Tibial artery (tissue), 4 donors: ENCODE measurements at regions not wholly inside any gene's neighbourhood (a gene's known extent, or its start where the extent isn't known, plus 50 kb on each side); places are given as distances from the start of the nearest gene placed in this dataset.

Experiments used
- DNase-seq, 2 donors: peaks; one replicate each; pipeline ENCODE4 v3.0.0-alpha.2; 2019
- H3K27ac ChIP-seq, 2 donors: fragments of 200-600 bp; sonication (generic) in 1 of 2; 1 replicate in 1 of 2; 2 replicates in 1 of 2; pipeline ENCODE4 v1.5.1; 2018 to 2019; ENCODE audit warnings: mild to moderate bottlenecking in 1 of 2
- H3K27me3 ChIP-seq, 2 donors: fragments of 200-600 bp; sonication (generic) in 1 of 2; one replicate each; pipeline versions ENCODE4 v1.5.1 to v1.6.0; 2016 to 2019
- H3K36me3 ChIP-seq, 3 donors: fragments of 200-600 bp; sonication (generic) in 2 of 3; one replicate each; pipeline ENCODE4 v1.5.1; 2016 to 2019; ENCODE audit warnings: mild to moderate bottlenecking in 2 of 3
- H3K4me1 ChIP-seq, 4 donors: fragments of 200-600 bp; sonication (generic) in 2 of 4; 1 replicate in 3 of 4; 2 replicates in 1 of 4; pipeline ENCODE4 v1.5.1; 2016 to 2019
- H3K4me3 ChIP-seq, 2 donors: fragments of 200-600 bp; sonication (generic) in 1 of 2; 1 replicate in 1 of 2; 2 replicates in 1 of 2; pipeline ENCODE4 v1.5.1; 2018 to 2019; ENCODE audit warnings: mild to moderate bottlenecking in 2 of 2
- H3K9me3 ChIP-seq, 3 donors: fragments of 200-600 bp; sonication (generic) in 1 of 3; one replicate each; pipeline ENCODE4 v1.5.1; 2016 to 2019
- CTCF ChIP-seq, 2 experiments: fragments of 200-600 bp in 1 of 2; fragments of 450-650 bp in 1 of 2; IDR thresholded peaks; one replicate each; pipeline ENCODE4 v1.5.1; 2017 to 2019; ENCODE audit warnings: antibody characterized with exemption in 2 of 2, mild to moderate bottlenecking in 1 of 2, moderate library complexity in 1 of 2
- intact Hi-C: fragments of 100-400 bp; cut with DNase I; formaldehyde crosslinking; loops from one replicate; pipeline ENCODE4 v1.15.0; 2023; ENCODE audit warnings: low total_unique reads

GRCh38 chr9:91056486-91056885 lies 254.9 kb downstream of the SYK start:
- TF ChIP-seq CTCF (IDR thresholded peaks at IDR 0.05), result no peak
- no peaks in the 10 kb centered on the region for H3K36me3 ChIP-seq
- no peaks in the 10 kb centered on the region for H3K9me3 ChIP-seq
- H3K4me3 ChIP-seq, result no peak overlapping the region
- H3K27ac ChIP-seq, result no peak overlapping the region
- H3K4me1 ChIP-seq, result peaks cover 0 to 21% (median 1%) of the 10 kb centered on the region in 4 donors
- no peaks in the 10 kb centered on the region for H3K27me3 ChIP-seq
- intact Hi-C loops, result loop anchor here (10.0 kb wide), 1 partner anchor 788 kb away; no protein-coding TSS in a partner anchor
- no peak for DNase-seq

GRCh38 chr9:91056917-91057316 lies 255.3 kb downstream of the SYK start:
- Histone ChIP-seq H3K27ac (no peak overlapping the region), H3K36me3 (no peaks in the 10 kb centered on the region), H3K9me3 (no peaks in the 10 kb centered on the region), H3K27me3 (no peaks in the 10 kb centered on the region), H3K4me1 (peaks cover 0 to 23% (median 1%) of the 10 kb centered on the region in 4 donors), H3K4me3 (no peak overlapping the region)
- DNase-seq, result no peak
- TF ChIP-seq CTCF (IDR thresholded peaks at IDR 0.05), result no peak
- intact Hi-C loops, result loop anchor here (10.0 kb wide), 1 partner anchor 788 kb away; no protein-coding TSS in a partner anchor

GRCh38 chr9:91059713-91060112 lies 258.1 kb downstream of the SYK start:
- H3K4me1 ChIP-seq, result peaks cover 0 to 23% (median 1%) of the 10 kb centered on the region in 4 donors
- H3K9me3 ChIP-seq, result no peaks in the 10 kb centered on the region
- TF ChIP-seq CTCF (IDR thresholded peaks at IDR 0.05), result no peak
- H3K27ac ChIP-seq, result peak overlapping the region in 1 of 2 donors; percentile 51
- no peak overlapping the region for H3K4me3 ChIP-seq
- H3K27me3 ChIP-seq, result no peaks in the 10 kb centered on the region
- DNase-seq, result no peak
- H3K36me3 ChIP-seq, result no peaks in the 10 kb centered on the region
- intact Hi-C loops, result loop anchor here (10.0 kb wide), 1 partner anchor 785 kb away; no protein-coding TSS in a partner anchor

- peak in 1 of 2 donors; percentile 62 for DNase-seq
- H3K27ac ChIP-seq, result peak overlapping the region; percentile 42 to 51
- TF ChIP-seq CTCF (IDR thresholded peaks at IDR 0.05), result no peak
- H3K9me3 ChIP-seq, result no peaks in the 10 kb centered on the region
- H3K4me3 ChIP-seq, result no peak overlapping the region
- H3K27me3 ChIP-seq, result no peaks in the 10 kb centered on the region
- intact Hi-C loops, result no loop called here
- peaks cover 0 to 23% (median 1%) of the 10 kb centered on the region in 4 donors for H3K4me1 ChIP-seq
- H3K36me3 ChIP-seq, result no peaks in the 10 kb centered on the region
Measured at GRCh38 chr9:91060520-91061343, 259.1 kb downstream of the SYK start.

- Histone ChIP-seq H3K27ac (peak overlapping the region; percentile 42 to 51), H3K9me3 (no peaks in the 10 kb centered on the region), H3K4me3 (no peak overlapping the region), H3K36me3 (no peaks in the 10 kb centered on the region), H3K27me3 (no peaks in the 10 kb centered on the region), H3K4me1 (peaks cover 0 to 23% (median 1%) of the 10 kb centered on the region in 4 donors)
- TF ChIP-seq CTCF (IDR thresholded peaks at IDR 0.05), result no peak
- intact Hi-C loops, result no loop called here
- DNase-seq, result no peak
Measured at GRCh38 chr9:91061506-91061905, 259.9 kb downstream of the SYK start.
